ENCODE measurements at regions not wholly inside any gene's neighbourhood (a gene's known extent, or its start where the extent isn't known, plus 50 kb on each side); places are given as distances from the start of the nearest gene placed in this dataset.

- TF ChIP-seq YY1 (IDR thresholded peaks at IDR 0.05; ENCODE audit: insufficient read depth, insufficient read length) (no peak), ZNF274 (IDR thresholded peaks at IDR 0.05; ENCODE audit: low read depth, low read length) (no peak), SUZ12 (IDR thresholded peaks at IDR 0.05; ENCODE audit: extremely low read depth, insufficient read depth, insufficient read length) (no peak)
Observed at GRCh38 chr10:78657862-78658165, 411.0 kb upstream of the ZMIZ1 start.
